Gastrocnemius medialis (tissue), 4 donors: ENCODE measurements at regions not wholly inside any gene's neighbourhood (a gene's known extent, or its start where the extent isn't known, plus 50 kb on each side); places are given as distances from the start of the nearest gene placed in this dataset.

Experiments used
- ATAC-seq, 2 donors: fragments of 150-250 bp; one replicate each; pipeline ENCODE4 v1.9.1; 2016
- DNase-seq, 2 donors: peaks; one replicate each; pipeline ENCODE4 v3.0.0-alpha.2; 2019
- H3K27ac ChIP-seq, 4 donors: fragments of 200-600 bp; sonication (generic); 1 replicate in 1 of 4; 2 replicates in 3 of 4; pipeline ENCODE4 v1.5.1; 2016 to 2018; ENCODE audit warnings: mild to moderate bottlenecking in 2 of 4, moderate library complexity in 1 of 4
- H3K27me3 ChIP-seq, 3 donors: fragments of 200-600 bp; sonication (generic) in 2 of 3; 1 replicate in 1 of 3; 2 replicates in 2 of 3; pipeline versions ENCODE4 v1.5.1 to v1.6.0; 2016 to 2019; ENCODE audit warnings: mild to moderate bottlenecking in 1 of 3, moderate library complexity in 1 of 3
- H3K36me3 ChIP-seq, 2 donors: fragments of 200-600 bp; sonication (generic) in 1 of 2; one replicate each; pipeline ENCODE4 v1.5.1; 2017 to 2018
- H3K4me1 ChIP-seq, 2 donors: fragments of 200-600 bp; sonication (generic) in 1 of 2; one replicate each; pipeline ENCODE4 v1.5.1; 2016 to 2017; ENCODE audit warnings: mild to moderate bottlenecking in 2 of 2
- H3K4me3 ChIP-seq, 4 donors: fragments of 200-600 bp; sonication (generic) in 3 of 4; 1 replicate in 1 of 4; 2 replicates in 3 of 4; pipeline ENCODE4 v1.5.1; 2016 to 2019; ENCODE audit warnings: mild to moderate bottlenecking in 2 of 4
- H3K9me3 ChIP-seq, 3 donors: fragments of 200-600 bp; sonication (generic) in 2 of 3; 1 replicate in 1 of 3; 2 replicates in 2 of 3; pipeline ENCODE4 v1.5.1; 2016 to 2019
- CTCF ChIP-seq, 5 experiments: fragments of 450-650 bp in 3 of 5; fragments of 200-600 bp in 2 of 5; sonication (generic) in 2 of 5; IDR thresholded peaks in 4 of 5; conservative IDR thresholded peaks in 1 of 5; 1 replicate in 4 of 5; 2 replicates in 1 of 5; pipeline ENCODE4 v1.5.1; 2016 to 2019; ENCODE audit warnings: antibody characterized with exemption in 5 of 5, mild to moderate bottlenecking in 3 of 5, moderate library complexity in 3 of 5
- POLR2A ChIP-seq, 2 donors: fragments of 450-650 bp; IDR thresholded peaks; one replicate each; pipeline ENCODE4 v1.6.1; 2017; ENCODE audit warnings: antibody characterized with exemption in 2 of 2, mild to moderate bottlenecking in 2 of 2, moderate library complexity in 2 of 2
- in situ Hi-C, 4 donors: fragments of 200-750 bp; cut with MboI; loops; one replicate each; pipeline versions ENCODE4 v1.15.0 to v1.8.0; 2017; ENCODE audit warnings: low sequenced_read_pairs in 4 of 4
- intact Hi-C: fragments of 100-400 bp; cut with DNase I; formaldehyde crosslinking; loops from one replicate; pipeline ENCODE4 v1.15.1; 2023; ENCODE audit warnings: low total_unique reads

GRCh38 chr1:214902636-214903320 is 179.8 kb upstream of the KCNK2 start:
- TF ChIP-seq POLR2A (IDR thresholded peaks at IDR 0.05) (no peak), CTCF (IDR thresholded peaks at IDR 0.05 in 4 of 5, conservative IDR thresholded peaks at IDR 0.05 in 1 of 5) (no peak)
- intact Hi-C loops, result no loop called here

GRCh38 chr1:214912127-214912526 is 170.4 kb upstream of the KCNK2 start:
- no peaks in the 10 kb centered on the region for H3K27me3 ChIP-seq
- H3K27ac ChIP-seq, result no peak overlapping the region
- ATAC-seq (no peak), DNase-seq (no peak)
- no peaks in the 10 kb centered on the region for H3K9me3 ChIP-seq
- intact Hi-C loops, result no loop called here
- H3K36me3 ChIP-seq, result no peaks in the 10 kb centered on the region
- TF ChIP-seq CTCF (IDR thresholded peaks at IDR 0.05 in 4 of 5, conservative IDR thresholded peaks at IDR 0.05 in 1 of 5) (no peak), POLR2A (IDR thresholded peaks at IDR 0.05) (no peak)
- H3K4me1 ChIP-seq, result no peaks in the 10 kb centered on the region
- no peak overlapping the region for H3K4me3 ChIP-seq
- in situ Hi-C loops, result no loop called here

More at GRCh38 chr1:214902636-214903320, 179.8 kb upstream of the KCNK2 start:
- Histone ChIP-seq H3K36me3 (no peaks in the 10 kb centered on the region), H3K9me3 (no peaks in the 10 kb centered on the region), H3K27me3 (no peaks in the 10 kb centered on the region), H3K4me1 (no peaks in the 10 kb centered on the region), H3K27ac (no peak overlapping the region), H3K4me3 (no peak overlapping the region)
- DNase-seq (no peak), ATAC-seq (no peak)
- in situ Hi-C loops, result no loop called here

DNA sequence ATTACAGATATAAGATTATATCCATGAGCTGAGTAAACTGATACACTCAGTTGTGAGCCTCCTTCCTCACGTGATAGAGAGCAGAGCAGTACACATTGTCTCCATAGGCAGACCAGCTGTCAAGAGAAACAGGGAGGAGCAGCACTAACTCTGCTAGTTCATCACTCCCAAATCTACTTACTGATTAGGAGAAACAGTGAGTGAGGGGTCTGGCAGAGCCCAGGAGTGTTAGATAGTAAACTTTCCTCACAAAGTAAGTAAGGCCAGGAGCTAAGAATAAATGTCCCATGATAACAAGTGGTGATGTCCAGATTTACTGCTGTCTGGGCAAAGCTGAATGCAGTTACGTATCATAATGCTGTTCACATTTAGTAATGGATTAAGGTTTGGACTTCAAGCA is 168.6 kb upstream of the KCNK2 start:
- Histone ChIP-seq H3K4me1 (no peaks in the 10 kb centered on the region), H3K4me3 (no peak overlapping the region), H3K36me3 (no peaks in the 10 kb centered on the region), H3K27ac (no peak overlapping the region), H3K27me3 (no peaks in the 10 kb centered on the region), H3K9me3 (no peaks in the 10 kb centered on the region)
- in situ Hi-C loops (no loop called here), intact Hi-C loops (no loop called here)
- TF ChIP-seq CTCF (IDR thresholded peaks at IDR 0.05 in 4 of 5, conservative IDR thresholded peaks at IDR 0.05 in 1 of 5) (no peak), POLR2A (IDR thresholded peaks at IDR 0.05) (no peak)
- no peak for DNase-seq
- ATAC-seq, result no peak

GRCh38 chr1:214917081-214917635 is 165.4 kb upstream of the KCNK2 start:
- H3K27me3 ChIP-seq, result no peaks in the 10 kb centered on the region
- intact Hi-C loops (no loop called here), in situ Hi-C loops (no loop called here)
- TF ChIP-seq POLR2A (IDR thresholded peaks at IDR 0.05) (no peak), CTCF (IDR thresholded peaks at IDR 0.05 in 4 of 5, conservative IDR thresholded peaks at IDR 0.05 in 1 of 5) (no peak)
- no peak for DNase-seq
- H3K9me3 ChIP-seq, result no peaks in the 10 kb centered on the region
- H3K4me1 ChIP-seq, result no peaks in the 10 kb centered on the region
- H3K36me3 ChIP-seq, result no peaks in the 10 kb centered on the region
- no peak overlapping the region for H3K27ac ChIP-seq
- no peak for ATAC-seq
- H3K4me3 ChIP-seq, result no peak overlapping the region
